Loucy (cell line): ENCODE measurements at regions not wholly inside any gene's neighbourhood (a gene's known extent, or its start where the extent isn't known, plus 50 kb on each side); places are given as distances from the start of the nearest gene placed in this dataset.

Source experiments
- CTCF ChIP-seq: fragments of 200-600 bp; sonication (generic); conservative IDR thresholded peaks from 2 replicates; pipeline ENCODE4 v1.5.1; 2014; ENCODE audit warnings: mild to moderate bottlenecking, antibody characterized with exemption, low read length
- EZH2phosphoT487 ChIP-seq: fragments of 200-600 bp; IDR thresholded peaks from 2 replicates; pipeline ENCODE4 v1.6.1; 2018; ENCODE audit warnings: antibody characterized with exemption, mild to moderate bottlenecking, moderate library complexity, borderline replicate concordance

DNA sequence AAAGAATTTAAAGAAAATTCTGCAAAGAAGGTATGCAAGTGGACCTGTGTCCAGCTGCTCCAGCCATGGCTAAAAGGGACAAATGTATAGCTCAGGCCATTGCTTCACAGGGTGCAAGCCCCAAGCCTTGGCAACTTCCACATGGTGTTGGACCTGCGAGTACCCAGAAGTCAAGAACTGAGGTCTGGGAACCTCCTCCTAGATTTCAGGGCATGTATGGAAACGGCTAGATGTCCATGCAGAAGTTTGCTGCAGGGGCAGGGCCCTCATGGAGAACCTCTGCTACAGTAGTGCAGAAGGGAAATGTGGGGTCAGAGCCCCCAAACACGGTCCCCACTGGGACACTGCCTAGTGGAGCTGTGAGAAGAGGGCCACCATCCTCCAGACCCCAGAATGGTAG lies 284.0 kb upstream of the RAB6C start:
- TF ChIP-seq EZH2phosphoT487 = no peak
- TF ChIP-seq CTCF = no peak
